ENCODE measurements at regions not wholly inside any gene's neighbourhood (a gene's known extent, or its start where the extent isn't known, plus 50 kb on each side); places are given as distances from the start of the nearest gene placed in this dataset.
A peak's percentile ranks its signal among the peaks of the same experiment; 100 is the strongest.
"Not testable (repeated sequence)": the region's sequence is repeated elsewhere in the genome, so short reads cannot be mapped to it uniquely, and the experiment has no call there.

DNA sequence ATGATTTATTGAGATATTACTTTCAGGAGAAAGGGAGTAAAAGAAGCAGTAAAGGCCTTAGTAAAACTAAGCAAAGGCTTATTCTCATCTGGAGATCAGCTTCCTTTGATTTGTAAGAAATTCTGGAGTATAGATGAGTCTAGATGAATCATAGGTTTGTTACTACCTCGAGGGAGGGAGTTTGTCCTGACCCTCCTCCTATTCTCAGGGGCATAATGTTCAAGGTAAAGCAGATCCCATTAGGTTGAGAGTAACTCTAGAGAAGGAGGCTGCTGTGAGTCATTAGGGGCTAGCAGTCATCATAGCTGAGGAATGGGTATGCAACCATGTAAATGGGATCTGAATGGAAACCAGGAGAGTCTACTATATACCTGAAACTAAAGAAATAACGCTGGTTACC lies 155.5 kb upstream of the MOCS2 start:
- no peaks in the 10 kb centered on the region for H3K36me3 Mint-ChIP-seq
- no peak overlapping the region for H3K27ac Mint-ChIP-seq
- no peaks in the 10 kb centered on the region for H3K79me2 ChIP-seq (ENCODE audit: insufficient read depth, low read length)
- H3K27ac ChIP-seq (ENCODE audit: low read depth in 1 of 2, low read length in 2 of 2): no peak overlapping the region
- DNase-seq: no peak
- no peak overlapping the region for H3K9ac ChIP-seq (ENCODE audit: insufficient read depth, low read length, poor library complexity, severe bottlenecking)
- H3K4me1 Mint-ChIP-seq: no peaks in the 10 kb centered on the region
- peaks cover 7 to 16% (median 12%) of the 10 kb centered on the region in 7 donors for H3K9me3 Mint-ChIP-seq
- peaks cover 0 to 9% of the 10 kb centered on the region in 2 donors for H3K9me3 ChIP-seq (replicated peaks in 1 of 2; ENCODE audit: control insufficient read depth in 1 of 2, insufficient read depth in 1 of 2, low read length in 2 of 2)
- H3K27me3 ChIP-seq (ENCODE audit: control insufficient read depth in 2 of 2, insufficient read depth in 2 of 2, low read length in 2 of 2): no peaks in the 10 kb centered on the region
- no peaks in the 10 kb centered on the region for H3K4me1 ChIP-seq (ENCODE audit: control insufficient read depth in 1 of 2, insufficient read depth in 2 of 2, low read length in 2 of 2)
- 60% methylated on average over 1 of the region's 2 CpGs for WGBS (ENCODE audit: insufficient coverage)
- peaks cover 0 to 2% (median 0%) of the 10 kb centered on the region in 3 donors for H3K27me3 Mint-ChIP-seq (ENCODE audit: low read depth in 3 of 3)
- no peak overlapping the region for H3K4me2 ChIP-seq (replicated peaks; ENCODE audit: extremely low read depth, low read length, poor library complexity, severe bottlenecking)
- H3K4me3 ChIP-seq (replicated peaks in 1 of 3; ENCODE audit: low read depth in 2 of 3, low read length in 3 of 3): no peak overlapping the region
- TF ChIP-seq CTCF (IDR thresholded peaks at IDR 0.05): no peak
- no peaks in the 10 kb centered on the region for H3K36me3 ChIP-seq (replicated peaks in 1 of 2; ENCODE audit: control insufficient read depth in 1 of 2, insufficient read depth in 2 of 2, low read length in 2 of 2)
- H4K20me1 ChIP-seq (ENCODE audit: insufficient read depth, low read length): no peaks in the 10 kb centered on the region
- intact Hi-C loops (cut with micrococcal nuclease): no loop called here
- H3K4me3 Mint-ChIP-seq: no peak overlapping the region
- no peak overlapping the region for H2AFZ ChIP-seq (ENCODE audit: insufficient read depth, low read depth, low read length, poor library complexity, severe bottlenecking)

- H2AFZ ChIP-seq (ENCODE audit: insufficient read depth, low read depth, low read length, poor library complexity, severe bottlenecking); H3K4me3 ChIP-seq (replicated peaks in 1 of 3; ENCODE audit: low read depth in 2 of 3, low read length in 3 of 3); H3K27me3 ChIP-seq (ENCODE audit: control insufficient read depth in 2 of 2, insufficient read depth in 2 of 2, low read length in 2 of 2); H3K27me3 Mint-ChIP-seq (ENCODE audit: low read depth in 3 of 3); H4K20me1 ChIP-seq (ENCODE audit: insufficient read depth, low read length); H3K36me3 ChIP-seq (replicated peaks in 1 of 2; ENCODE audit: control insufficient read depth in 1 of 2, insufficient read depth in 2 of 2, low read length in 2 of 2); H3K4me1 ChIP-seq (ENCODE audit: control insufficient read depth in 1 of 2, insufficient read depth in 2 of 2, low read length in 2 of 2); H3K9me3 ChIP-seq (replicated peaks in 1 of 2; ENCODE audit: control insufficient read depth in 1 of 2, insufficient read depth in 1 of 2, low read length in 2 of 2); H3K9ac ChIP-seq (ENCODE audit: insufficient read depth, low read length, poor library complexity, severe bottlenecking); H3K27ac ChIP-seq (ENCODE audit: low read depth in 1 of 2, low read length in 2 of 2); H3K4me1 Mint-ChIP-seq; H3K4me3 Mint-ChIP-seq; H3K79me2 ChIP-seq (ENCODE audit: insufficient read depth, low read length); DNase-seq; H3K36me3 Mint-ChIP-seq; H3K4me2 ChIP-seq (replicated peaks; ENCODE audit: extremely low read depth, low read length, poor library complexity, severe bottlenecking); intact Hi-C loops (cut with micrococcal nuclease): not testable (repeated sequence)
- Mint-ChIP-seq H3K9me3 (peaks cover 7 to 21% (median 16%) of the 10 kb centered on the region in 7 donors), H3K27ac (peak overlapping the region in 1 of 7 donors; percentile 31)
- WGBS (ENCODE audit: insufficient coverage): 89% methylated on average over 6 of the region's 7 CpGs
Measured at GRCh38 chr5:53268241-53268640, 158.7 kb upstream of the MOCS2 start.

Measured in CD14-positive monocyte (primary cell).